Cerebellar cortex (tissue), 1 donor: ENCODE measurements at regions not wholly inside any gene's neighbourhood (a gene's known extent, or its start where the extent isn't known, plus 50 kb on each side); places are given as distances from the start of the nearest gene placed in this dataset.
"Not testable (repeated sequence)": the region's sequence is repeated elsewhere in the genome, so short reads cannot be mapped to it uniquely, and the experiment has no call there.

Experiments
- DNase-seq: peaks from one replicate; pipeline ENCODE4 v3.0.0-alpha.2; 2015; ENCODE audit warnings: low spot score

- no peak for DNase-seq
Measured at GRCh38 chrX:143455046-143455445, 62.2 kb downstream of the SPANXN3 start.

DNA sequence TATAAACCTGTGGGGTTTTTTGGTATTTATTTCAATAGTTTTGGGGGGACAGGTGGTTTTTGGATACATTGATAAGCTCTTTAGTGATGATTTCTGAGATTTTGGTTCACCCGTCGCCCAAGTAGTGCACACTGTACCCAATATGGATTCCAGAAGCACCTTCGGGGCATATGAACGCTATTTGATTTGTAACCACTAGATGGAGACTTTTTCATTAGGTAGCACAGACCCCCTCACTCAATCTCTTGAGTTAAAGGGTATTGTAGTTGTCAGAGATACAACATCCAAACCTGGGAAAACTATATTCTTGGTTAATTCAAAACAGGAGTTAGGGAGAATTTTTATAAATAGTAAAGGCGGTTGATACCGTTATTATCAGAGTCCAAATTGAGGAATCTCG is 79.8 kb downstream of the SPANXN3 start:
- DNase-seq: peak; percentile 6

DNA sequence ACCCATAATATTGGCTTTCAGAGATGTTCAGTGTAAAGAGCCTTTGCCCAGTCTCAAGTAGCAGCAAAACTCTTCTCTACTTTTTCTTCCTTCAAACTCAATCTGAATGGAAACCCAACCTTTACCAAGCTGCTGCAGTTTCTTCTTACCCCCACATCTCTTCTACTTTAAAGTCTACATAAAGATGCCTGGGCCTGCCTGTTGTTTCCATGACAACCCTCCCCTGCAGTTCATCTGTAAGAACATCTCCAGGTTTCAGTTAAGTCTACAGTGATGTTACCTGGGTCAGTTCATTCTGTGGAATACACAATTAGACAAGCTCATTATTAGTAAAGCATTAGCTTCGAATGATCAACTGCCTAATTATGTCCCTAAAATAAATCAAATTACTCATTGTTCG is 81.4 kb downstream of the SPANXN3 start:
- DNase-seq: no peak

GRCh38 chrX:143429811-143430210 is 87.5 kb downstream of the SPANXN3 start:
- DNase-seq: no peak

DNA sequence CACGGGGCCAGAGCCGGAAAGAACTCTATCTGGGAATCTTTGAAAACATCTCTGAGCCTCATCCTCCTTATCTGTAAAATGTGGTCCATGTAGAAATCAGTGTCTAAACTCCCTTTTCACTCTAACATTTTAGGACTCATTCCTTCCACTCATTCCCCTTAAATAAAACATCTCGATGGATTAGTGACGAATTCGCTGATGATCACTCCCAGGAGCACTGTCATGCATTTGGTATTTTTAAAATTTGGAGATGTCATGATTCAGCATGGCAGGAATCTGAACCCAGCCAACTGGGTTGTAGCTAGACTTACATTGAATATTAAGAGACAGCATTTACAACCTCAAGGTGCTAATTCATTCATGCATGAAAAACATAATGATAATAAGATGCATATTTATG is 88.1 kb downstream of the SPANXN3 start:
- DNase-seq: no peak

DNA sequence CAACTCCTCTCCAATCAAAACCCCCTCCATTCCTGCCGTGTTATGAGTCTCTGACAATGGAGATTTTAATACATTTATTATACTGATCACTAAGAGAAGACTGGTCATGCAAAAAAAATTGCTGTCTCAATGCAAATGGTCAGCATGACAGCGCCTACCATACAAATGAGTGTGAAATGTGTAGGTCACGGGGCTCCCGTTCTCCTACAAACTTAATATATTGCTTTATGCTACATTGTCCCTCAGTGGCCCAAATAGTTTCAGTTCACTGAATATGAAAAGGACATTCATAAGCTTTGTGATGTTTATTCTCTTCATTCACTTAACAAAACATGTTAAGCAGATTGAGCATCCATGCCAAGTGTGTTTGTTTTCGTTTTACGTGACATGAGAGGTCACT is 116.1 kb downstream of the SPANXN3 start:
- no peak for DNase-seq

- no peak for DNase-seq
Measured at GRCh38 chrX:143378851-143379250, 138.4 kb downstream of the SPANXN3 start.

- no peak for DNase-seq
Measured at GRCh38 chrX:143363419-143363818, 153.9 kb downstream of the SPANXN3 start.

GRCh38 chrX:143340190-143340589 is 177.1 kb downstream of the SPANXN3 start:
- DNase-seq: no peak

GRCh38 chrX:143336261-143336660 is 181.0 kb downstream of the SPANXN3 start:
- no peak for DNase-seq

- DNase-seq: no peak
Measured at GRCh38 chrX:143319526-143319925, 197.7 kb downstream of the SPANXN3 start.

- not testable (repeated sequence) for DNase-seq
Measured at GRCh38 chrX:143318857-143319256, 198.4 kb downstream of the SPANXN3 start.

GRCh38 chrX:143306991-143307937 is 210.0 kb downstream of the SPANXN3 start:
- DNase-seq: no peak

DNA sequence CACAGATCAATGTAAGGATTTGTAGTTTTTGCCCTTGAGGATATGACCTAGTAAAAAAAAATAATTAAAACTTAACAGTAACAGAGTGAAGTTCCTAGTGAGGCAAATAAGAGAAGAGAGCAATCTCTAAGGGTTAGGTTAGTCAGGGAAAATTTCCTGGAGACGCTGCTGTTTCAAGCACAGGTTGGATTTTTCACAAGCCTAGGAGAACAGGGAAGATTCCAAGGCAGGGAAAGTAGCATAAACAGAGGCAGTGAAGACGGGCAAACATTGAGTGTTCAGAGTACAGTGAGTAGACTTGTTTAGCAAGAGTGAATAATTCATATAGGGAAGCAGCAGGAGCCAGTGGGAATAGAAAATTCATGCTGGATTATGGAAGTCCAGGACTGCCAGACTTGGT is 212.8 kb downstream of the SPANXN3 start:
- no peak for DNase-seq

- no peak for DNase-seq
Measured at GRCh38 chrX:143304025-143304424, 213.2 kb downstream of the SPANXN3 start.

GRCh38 chrX:143298663-143299241 is 218.5 kb downstream of the SPANXN3 start:
- DNase-seq: no peak

GRCh38 chrX:143296521-143296920 is 220.8 kb downstream of the SPANXN3 start:
- no peak for DNase-seq

GRCh38 chrX:143287236-143287635 is 230.0 kb downstream of the SPANXN3 start:
- no peak for DNase-seq

GRCh38 chrX:143270317-143270716 is 244.6 kb downstream of the SPANXN4 start:
- no peak for DNase-seq

GRCh38 chrX:143244593-143244992 is 218.9 kb downstream of the SPANXN4 start:
- not testable (repeated sequence) for DNase-seq

- DNase-seq: no peak
Measured at GRCh38 chrX:143240658-143241057, 214.9 kb downstream of the SPANXN4 start.

DNA sequence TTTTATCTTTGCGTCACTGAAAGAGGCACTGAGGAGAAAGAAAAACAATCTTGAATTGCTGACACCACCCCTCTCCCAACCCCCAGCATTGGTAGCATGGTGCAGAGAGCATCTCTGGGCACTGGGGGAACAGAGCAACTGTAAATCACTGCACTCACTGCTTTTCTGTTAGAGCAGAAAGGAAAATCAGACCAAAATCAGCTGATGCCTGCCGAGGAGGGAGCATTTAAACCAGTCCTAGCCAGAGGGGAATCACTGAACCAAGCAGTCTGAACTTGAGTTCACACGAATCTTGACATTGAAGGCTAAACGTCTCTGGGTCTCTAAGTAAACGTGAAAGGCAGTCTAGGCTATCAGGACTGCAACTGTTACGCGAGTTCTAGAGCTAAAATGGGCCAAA is 205.8 kb downstream of the SPANXN4 start:
- DNase-seq: no peak

DNA sequence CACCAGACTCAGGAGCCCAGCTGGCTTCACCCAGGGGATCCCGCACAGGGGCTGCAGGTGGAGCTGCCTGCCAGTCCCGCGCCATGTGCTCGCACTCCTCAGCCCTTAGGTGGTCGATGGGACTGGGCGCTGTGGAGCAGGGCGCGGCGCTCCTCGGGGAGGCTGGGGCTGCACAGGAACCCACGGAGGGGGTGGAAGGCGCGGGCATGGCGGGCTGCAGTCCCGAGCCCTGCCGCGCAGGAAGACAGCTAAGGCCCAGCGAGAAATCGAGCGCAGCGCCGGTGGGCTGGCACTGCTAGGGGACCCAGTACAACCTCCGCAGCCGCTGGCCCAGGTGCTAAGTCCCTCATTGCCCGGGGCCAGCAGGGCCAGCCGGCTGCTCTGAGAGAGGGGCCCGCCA is 202.9 kb downstream of the SPANXN4 start:
- DNase-seq: not testable (repeated sequence)
